ENCODE measurements at regions not wholly inside any gene's neighbourhood (a gene's known extent, or its start where the extent isn't known, plus 50 kb on each side); places are given as distances from the start of the nearest gene placed in this dataset.

- no peak for DNase-seq (ENCODE audit: low read depth)
Observed at GRCh38 chr10:60518745-60519144, 129.1 kb upstream of the ANK3 start.

- DNase-seq (ENCODE audit: low read depth): no peak
Observed at GRCh38 chr10:60517805-60518204, 128.1 kb upstream of the ANK3 start.

- DNase-seq (ENCODE audit: low read depth): no peak
Observed at GRCh38 chr10:60513281-60513680, 123.6 kb upstream of the ANK3 start.

GRCh38 chr10:60511477-60512229 lies 122.0 kb upstream of the ANK3 start:
- DNase-seq (ENCODE audit: low read depth): peak; percentile 43

GRCh38 chr10:60508831-60509230 lies 119.2 kb upstream of the ANK3 start:
- no peak for DNase-seq (ENCODE audit: low read depth)

GRCh38 chr10:60508037-60508436 lies 118.4 kb upstream of the ANK3 start:
- no peak for DNase-seq (ENCODE audit: low read depth)

- no peak for DNase-seq (ENCODE audit: low read depth)
Observed at GRCh38 chr10:60502621-60503020, 112.9 kb upstream of the ANK3 start.

- DNase-seq (ENCODE audit: low read depth): no peak
Observed at GRCh38 chr10:60498985-60499384, 109.3 kb upstream of the ANK3 start.

GRCh38 chr10:60497364-60497763 lies 107.7 kb upstream of the ANK3 start:
- no peak for DNase-seq (ENCODE audit: low read depth)

- no peak for DNase-seq (ENCODE audit: low read depth)
Observed at GRCh38 chr10:60496181-60496580, 106.5 kb upstream of the ANK3 start.

GRCh38 chr10:60495338-60496055 lies 105.8 kb upstream of the ANK3 start:
- DNase-seq (ENCODE audit: low read depth): peak; percentile 58

- DNase-seq (ENCODE audit: low read depth): no peak
Observed at GRCh38 chr10:60494774-60495173, 105.1 kb upstream of the ANK3 start.

- DNase-seq (ENCODE audit: low read depth): no peak
Observed at GRCh38 chr10:60491162-60491561, 101.5 kb upstream of the ANK3 start.

- DNase-seq (ENCODE audit: low read depth): peak; percentile 51
Observed at GRCh38 chr10:60490013-60490412, 100.3 kb upstream of the ANK3 start.

GRCh38 chr10:60488111-60488669 lies 98.5 kb upstream of the ANK3 start:
- DNase-seq (ENCODE audit: low read depth): no peak

- no peak for DNase-seq (ENCODE audit: low read depth)
Observed at GRCh38 chr10:60487543-60487942, 97.9 kb upstream of the ANK3 start.

GRCh38 chr10:60485025-60485424 lies 95.3 kb upstream of the ANK3 start:
- DNase-seq (ENCODE audit: low read depth): no peak

GRCh38 chr10:60480865-60481563 lies 91.3 kb upstream of the ANK3 start:
- peak; percentile 93 for DNase-seq (ENCODE audit: low read depth)

GRCh38 chr10:60479305-60480020 lies 89.8 kb upstream of the ANK3 start:
- DNase-seq (ENCODE audit: low read depth): peak; percentile 13

- DNase-seq (ENCODE audit: low read depth): no peak
Observed at GRCh38 chr10:60476451-60476850, 86.8 kb upstream of the ANK3 start.

- DNase-seq (ENCODE audit: low read depth): peak; percentile 82
Observed at GRCh38 chr10:60473557-60473956, 83.9 kb upstream of the ANK3 start.

- no peak for DNase-seq (ENCODE audit: low read depth)
Observed at GRCh38 chr10:60470091-60470490, 80.4 kb upstream of the ANK3 start.

All from renal cortical epithelial cell (primary cell).